Gastroesophageal sphincter (tissue), 3 donors: ENCODE measurements at regions not wholly inside any gene's neighbourhood (a gene's known extent, or its start where the extent isn't known, plus 50 kb on each side); places are given as distances from the start of the nearest gene placed in this dataset.

Source experiments
- POLR2AphosphoS5 ChIP-seq: sonication (generic); formaldehyde crosslinking; IDR thresholded peaks from one replicate; pipeline ENCODE4 v1.6.1; 2017; ENCODE audit warnings: antibody characterized with exemption
- TF ChIP-seq, protein P1 (sequence below), 4 experiments: fragments of 200-600 bp in 2 of 4; fragments of 450-650 bp in 2 of 4; sonication (generic) in 1 of 4; IDR thresholded peaks; one replicate each; pipeline ENCODE4 v1.5.1; 2017 to 2019; ENCODE audit warnings: antibody characterized with exemption in 4 of 4, mild to moderate bottlenecking in 2 of 4, moderate library complexity in 2 of 4

GRCh38 chr9:1959371-1959770 is 55.8 kb upstream of the SMARCA2 start:
- TF ChIP-seq, protein P1, sequence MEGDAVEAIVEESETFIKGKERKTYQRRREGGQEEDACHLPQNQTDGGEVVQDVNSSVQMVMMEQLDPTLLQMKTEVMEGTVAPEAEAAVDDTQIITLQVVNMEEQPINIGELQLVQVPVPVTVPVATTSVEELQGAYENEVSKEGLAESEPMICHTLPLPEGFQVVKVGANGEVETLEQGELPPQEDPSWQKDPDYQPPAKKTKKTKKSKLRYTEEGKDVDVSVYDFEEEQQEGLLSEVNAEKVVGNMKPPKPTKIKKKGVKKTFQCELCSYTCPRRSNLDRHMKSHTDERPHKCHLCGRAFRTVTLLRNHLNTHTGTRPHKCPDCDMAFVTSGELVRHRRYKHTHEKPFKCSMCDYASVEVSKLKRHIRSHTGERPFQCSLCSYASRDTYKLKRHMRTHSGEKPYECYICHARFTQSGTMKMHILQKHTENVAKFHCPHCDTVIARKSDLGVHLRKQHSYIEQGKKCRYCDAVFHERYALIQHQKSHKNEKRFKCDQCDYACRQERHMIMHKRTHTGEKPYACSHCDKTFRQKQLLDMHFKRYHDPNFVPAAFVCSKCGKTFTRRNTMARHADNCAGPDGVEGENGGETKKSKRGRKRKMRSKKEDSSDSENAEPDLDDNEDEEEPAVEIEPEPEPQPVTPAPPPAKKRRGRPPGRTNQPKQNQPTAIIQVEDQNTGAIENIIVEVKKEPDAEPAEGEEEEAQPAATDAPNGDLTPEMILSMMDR (IDR thresholded peaks at IDR 0.05), result no peak
- TF ChIP-seq POLR2AphosphoS5, result no peak
